IMR-90 (cell line): ENCODE measurements at regions not wholly inside any gene's neighbourhood (a gene's known extent, or its start where the extent isn't known, plus 50 kb on each side); places are given as distances from the start of the nearest gene placed in this dataset.

Experiments used
- ATAC-seq: fragments of 200-7000 bp; cut with Tn5 transposase; 2 replicates; pipeline ENCODE4 v1.9.1; 2020; ENCODE audit warnings: low read depth, mild to moderate bottlenecking, moderate library complexity
- BruUV-seq: library from RNA; stranded (reverse); fragments of 400-500 nt; replicated peaks from 2 replicates; lab custom pipeline; 2021; lab: Mats Ljungman, UMichigan
- CTCF ChIA-PET: fragments of 300-600 bp; formaldehyde crosslinking; extraction: SDS; loops from one replicate; lab custom pipeline; 2021; ENCODE audit warnings: antibody characterized with exemption; lab: Yijun Ruan, JAX
- POLR2A ChIA-PET: fragments of 300-600 bp; sonication (Branson Sonifier 250); formaldehyde crosslinking; loops from one replicate; lab custom pipeline; 2022; ENCODE audit warnings: antibody characterized with exemption; ENCODE audit not compliant: unreplicated experiment; lab: Charles Lee
- DNase-seq: peaks from one replicate; pipeline ENCODE4 v3.0.0; 2013
- H2AFZ ChIP-seq: replicated peaks from 2 replicates; pipeline ENCODE3; 2013; ENCODE audit warnings: low read length, mild to moderate bottlenecking; ENCODE audit not compliant: poor library complexity
- H2AK5ac ChIP-seq: 2 replicates; pipeline ENCODE4 v1.6.1; 2013; ENCODE audit warnings: low read depth, low read length, inconsistent platforms
- H2AK9ac ChIP-seq: replicated peaks from 2 replicates; pipeline ENCODE3; 2013; ENCODE audit warnings: mild to moderate bottlenecking, low read depth, low read length, moderate library complexity; ENCODE audit not compliant: poor library complexity
- H2BK120ac ChIP-seq: 2 replicates; pipeline ENCODE4 v1.6.1; 2013; ENCODE audit warnings: low read depth, low read length, inconsistent platforms
- H2BK15ac ChIP-seq: 3 replicates; pipeline ENCODE4 v1.6.1; 2013; ENCODE audit warnings: low read depth, low read length, inconsistent platforms
- H2BK20ac ChIP-seq: 2 replicates; pipeline ENCODE4 v1.6.1; 2013; ENCODE audit warnings: low read depth, mild to moderate bottlenecking, inconsistent platforms, low read length, moderate library complexity
- H2BK5ac ChIP-seq: 2 replicates; pipeline ENCODE4 v1.6.1; 2013; ENCODE audit warnings: mild to moderate bottlenecking, low read depth, low read length, inconsistent platforms; ENCODE audit not compliant: poor library complexity, severe bottlenecking
- H3K14ac ChIP-seq: replicated peaks from 2 replicates; pipeline ENCODE4 v1.6.1; 2013; ENCODE audit warnings: low read depth, low read length, inconsistent platforms
- H3K18ac ChIP-seq: 2 replicates; pipeline ENCODE4 v1.6.1; 2013; ENCODE audit warnings: low read depth, low read length, control low read depth
- H3K23ac ChIP-seq: 2 replicates; pipeline ENCODE4 v1.6.1; 2013; ENCODE audit warnings: low read depth, low read length, inconsistent platforms
- H3K27ac ChIP-seq: 2 replicates; pipeline ENCODE4 v1.5.1; 2013; ENCODE audit warnings: mild to moderate bottlenecking, control low read depth, low read length; ENCODE audit not compliant: insufficient read depth
- H3K27me3 ChIP-seq: 2 replicates; pipeline ENCODE4 v1.6.1; 2013; ENCODE audit warnings: low read length; ENCODE audit not compliant: control insufficient read depth, insufficient read depth
- H3K36me3 ChIP-seq: 2 replicates; pipeline ENCODE4 v1.6.1; 2013; ENCODE audit warnings: low read length, mixed read lengths; ENCODE audit not compliant: control insufficient read depth, insufficient read depth
- H3K4ac ChIP-seq: 2 replicates; pipeline ENCODE4 v1.6.1; 2013; ENCODE audit warnings: low read depth, low read length, inconsistent platforms
- H3K4me1 ChIP-seq: 2 replicates; pipeline ENCODE4 v1.6.1; 2013; ENCODE audit warnings: low read length, mixed read lengths; ENCODE audit not compliant: control insufficient read depth, insufficient read depth
- H3K4me2 ChIP-seq: 2 replicates; pipeline ENCODE4 v1.6.1; 2013; ENCODE audit warnings: low read depth, mild to moderate bottlenecking, control low read depth, low read length, moderate library complexity
- H3K4me3 ChIP-seq: 2 replicates; pipeline ENCODE4 v1.5.1; 2013; ENCODE audit warnings: low read depth, mild to moderate bottlenecking, control low read depth, low read length, moderate library complexity; ENCODE audit not compliant: insufficient read depth
- H3K56ac ChIP-seq: 2 replicates; pipeline ENCODE4 v1.6.1; 2013; ENCODE audit warnings: low read length, inconsistent platforms; ENCODE audit not compliant: insufficient read depth; ENCODE audit errors: extremely low read depth
- H3K79me1 ChIP-seq, 2 experiments: 2 replicates each; pipeline ENCODE4 v1.6.1; 2013; ENCODE audit warnings: low read length in 2 of 2, inconsistent platforms in 1 of 2, low read depth in 1 of 2
- H3K9ac ChIP-seq: 2 replicates; pipeline ENCODE4 v1.6.1; 2013; ENCODE audit warnings: low read depth, low read length, control low read depth
- H3K9me1 ChIP-seq: 2 replicates; pipeline ENCODE4 v1.6.1; 2013; ENCODE audit warnings: low read length, inconsistent platforms; ENCODE audit not compliant: insufficient read depth
- H3K9me3 ChIP-seq: 2 replicates; pipeline ENCODE4 v1.6.1; 2013; ENCODE audit warnings: low read length; ENCODE audit not compliant: control insufficient read depth, insufficient read depth
- H4K20me1 ChIP-seq: 2 replicates; pipeline ENCODE4 v1.6.1; 2013; ENCODE audit warnings: low read length, inconsistent platforms; ENCODE audit not compliant: insufficient read depth
- H4K5ac ChIP-seq: 2 replicates; pipeline ENCODE4 v1.6.1; 2013; ENCODE audit warnings: mild to moderate bottlenecking, low read depth, low read length, control low read depth
- H4K8ac ChIP-seq, 2 experiments: 2 replicates each; pipeline ENCODE4 v1.6.1; 2013; ENCODE audit warnings: low read depth in 2 of 2, low read length in 2 of 2, control low read depth in 1 of 2, inconsistent platforms in 1 of 2
- H4K91ac ChIP-seq: 2 replicates; pipeline ENCODE4 v1.6.1; 2013; ENCODE audit warnings: low read depth, low read length, inconsistent platforms; ENCODE audit not compliant: insufficient read depth
- CHD1 ChIP-seq: IDR thresholded peaks from 2 replicates; pipeline ENCODE4 v1.6.1; 2012; ENCODE audit warnings: low read depth, low read length, improper control_type of control experiment
- RAD21 ChIP-seq: IDR thresholded peaks from 2 replicates; pipeline ENCODE4 v1.6.1; 2012; ENCODE audit warnings: low read length, improper control_type of control experiment
- dilution Hi-C: fragments of 300-500 bp; cut with HindIII; formaldehyde crosslinking; loops from one replicate; pipeline ENCODE4 v1.14.3; 2018; ENCODE audit warnings: low sequenced_read_pairs; ENCODE audit not compliant: unreplicated experiment
- in situ Hi-C: fragments of 300-500 bp; cut with MboI; formaldehyde crosslinking; loops from 3 replicates; pipeline ENCODE4 v1.14.3; 2019; ENCODE audit warnings: low sequenced_read_pairs, inconsistent platforms, mixed read lengths
- intact Hi-C: fragments of 100-400 bp; cut with micrococcal nuclease; formaldehyde crosslinking; loops from 2 replicates; pipeline ENCODE4 v1.10.0; 2022
- TF ChIP-seq, protein P1 (sequence below): fragments of 150-350 bp; IDR thresholded peaks from 2 replicates; pipeline ENCODE4 v1.6.1; 2017; ENCODE audit warnings: mild to moderate bottlenecking, antibody characterized with exemption, low read length, low read depth

DNA sequence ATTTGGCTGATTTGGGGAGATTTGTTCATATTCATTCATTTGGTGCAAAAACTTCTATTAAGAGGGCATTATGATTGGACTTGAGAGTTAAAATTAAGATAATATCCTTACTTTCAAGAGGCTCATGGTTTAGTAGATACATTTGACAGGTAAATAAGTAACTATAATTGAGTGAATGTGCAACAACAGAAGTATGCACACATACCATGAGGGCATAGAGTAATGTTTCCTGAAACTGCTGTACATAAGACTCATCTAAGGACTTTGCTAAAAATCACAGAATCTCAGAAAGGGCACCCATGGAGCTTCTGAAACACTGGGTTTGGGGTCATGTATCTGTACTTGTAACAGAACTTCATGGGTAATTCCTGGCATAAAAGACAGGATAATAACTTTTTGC lies 70.1 kb upstream of the PPP2R2B start:
- no peak overlapping the region for H3K27ac ChIP-seq
- no TSS peak for BruUV-seq

More for the DNA sequence above, 70.1 kb upstream of the PPP2R2B start:
- in situ Hi-C loops (no loop called here), dilution Hi-C loops (no loop called here), intact Hi-C loops (no loop called here)
- no peak overlapping the region for H4K8ac ChIP-seq
- no peak overlapping the region for H2AK5ac ChIP-seq
- no peak overlapping the region for H2BK15ac ChIP-seq
- ATAC-seq (no peak), DNase-seq (no peak)
- no peak overlapping the region for H2BK5ac ChIP-seq
- no peak overlapping the region for H3K23ac ChIP-seq
- no peak overlapping the region for H3K9ac ChIP-seq
- no peak overlapping the region for H4K91ac ChIP-seq
- no peaks in the 10 kb centered on the region for H3K9me1 ChIP-seq
- H3K14ac ChIP-seq: no peak overlapping the region
- CTCF ChIA-PET: no interaction called here
- H2AFZ ChIP-seq: no peak overlapping the region
- H4K20me1 ChIP-seq: no peaks in the 10 kb centered on the region
- no peak overlapping the region for H3K4me3 ChIP-seq
- no peaks in the 10 kb centered on the region for H3K9me3 ChIP-seq
- H3K18ac ChIP-seq: no peak overlapping the region
- no peaks in the 10 kb centered on the region for H3K4me1 ChIP-seq
- no peak overlapping the region for H4K5ac ChIP-seq
- H2BK20ac ChIP-seq: no peak overlapping the region
- H2BK120ac ChIP-seq: no peak overlapping the region
- no peaks in the 10 kb centered on the region for H3K36me3 ChIP-seq
- no peak overlapping the region for H3K56ac ChIP-seq
- H3K4me2 ChIP-seq: no peak overlapping the region
- POLR2A ChIA-PET: no interaction called here
- H3K27me3 ChIP-seq: no peaks in the 10 kb centered on the region
- H3K4ac ChIP-seq: no peak overlapping the region
- TF ChIP-seq, protein P1, sequence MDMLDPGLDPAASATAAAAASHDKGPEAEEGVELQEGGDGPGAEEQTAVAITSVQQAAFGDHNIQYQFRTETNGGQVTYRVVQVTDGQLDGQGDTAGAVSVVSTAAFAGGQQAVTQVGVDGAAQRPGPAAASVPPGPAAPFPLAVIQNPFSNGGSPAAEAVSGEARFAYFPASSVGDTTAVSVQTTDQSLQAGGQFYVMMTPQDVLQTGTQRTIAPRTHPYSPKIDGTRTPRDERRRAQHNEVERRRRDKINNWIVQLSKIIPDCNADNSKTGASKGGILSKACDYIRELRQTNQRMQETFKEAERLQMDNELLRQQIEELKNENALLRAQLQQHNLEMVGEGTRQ: no peak
- TF ChIP-seq CHD1 (no peak), RAD21 (no peak)
- H3K79me1 ChIP-seq: no peaks in the 10 kb centered on the region
- no peak overlapping the region for H2AK9ac ChIP-seq
